HepG2 (cell line): ENCODE measurements at regions not wholly inside any gene's neighbourhood (a gene's known extent, or its start where the extent isn't known, plus 50 kb on each side); places are given as distances from the start of the nearest gene placed in this dataset.

Experiments used
- ATAC-seq: fragments of 200-7000 bp; cut with Tn5 transposase; 3 replicates; pipeline ENCODE4 v1.9.1; 2020; ENCODE audit warnings: mild to moderate bottlenecking, moderate library complexity
- BruUV-seq: library from RNA; stranded (reverse); fragments of 400-500 nt; replicated peaks from 2 replicates; lab custom pipeline; 2021; lab: Mats Ljungman, UMichigan
- CTCF ChIA-PET: fragments of 300-600 bp; formaldehyde crosslinking; extraction: SDS; loops from one replicate; lab custom pipeline; 2021; ENCODE audit warnings: low total read pairs, inconsistent platforms, low intra/inter-chr PET ratio; lab: Yijun Ruan, JAX
- POLR2A ChIA-PET: fragments of 350-600 bp; sonication (Branson Sonifier 250); formaldehyde crosslinking; loops from one replicate; lab custom pipeline; 2020; ENCODE audit warnings: antibody characterized with exemption, inconsistent platforms; lab: Yijun Ruan, JAX
- DNase-seq: peaks from one replicate; pipeline ENCODE4 v3.0.0-alpha.2; 2015; ENCODE audit warnings: low spot score
- FAIRE-seq: peaks from 3 replicates; lab custom pipeline; 2011; peaks lifted over from hg19 to GRCh38; lab: Jason Lieb, UNC
- H2AFZ ChIP-seq: one replicate; pipeline ENCODE4 v1.6.1; 2011; ENCODE audit warnings: low read length, inconsistent platforms
- H3K27ac ChIP-seq: fragments of 300-600 bp; 3 replicates; pipeline ENCODE4 v1.8.0; 2011; ENCODE audit warnings: mixed run types, mild to moderate bottlenecking, mixed read lengths, low read length, inconsistent platforms; ENCODE audit not compliant: insufficient read depth; ENCODE audit errors: extremely low read length
- H3K27me3 ChIP-seq, 2 experiments: fragments of 200-600 bp in 1 of 2; 2 replicates in 1 of 2; 3 replicates in 1 of 2; pipeline versions ENCODE4 v1.6.0 to v1.8.0; 2011; ENCODE audit warnings: low read length in 2 of 2, mild to moderate bottlenecking in 2 of 2, moderate library complexity in 2 of 2, inconsistent platforms in 1 of 2; ENCODE audit not compliant: insufficient read depth in 2 of 2, control insufficient read depth in 1 of 2
- H3K36me3 ChIP-seq, 2 experiments: fragments of 200-600 bp in 1 of 2; replicated peaks in 1 of 2; 2 replicates in 1 of 2; 3 replicates in 1 of 2; pipeline versions ENCODE4 v1.5.1 to v1.8.0; 2011; ENCODE audit warnings: low read length in 2 of 2, inconsistent platforms in 1 of 2; ENCODE audit not compliant: insufficient read depth in 2 of 2, control insufficient read depth in 1 of 2
- H3K4me1 ChIP-seq: 2 replicates; pipeline ENCODE4 v1.5.1; 2012; ENCODE audit warnings: low read length, inconsistent platforms; ENCODE audit not compliant: insufficient read depth
- H3K4me2 ChIP-seq: 2 replicates; pipeline ENCODE4 v1.6.0; 2011; ENCODE audit warnings: low read depth, low read length, inconsistent platforms
- H3K4me3 ChIP-seq, 3 experiments: fragments of 200-600 bp in 1 of 3; sonication (generic), shearing (Covaris generic) in 1 of 3; replicated peaks in 1 of 3; 2 replicates each; pipeline ENCODE4 v1.5.1; 2011 to 2016; ENCODE audit warnings: low read length in 3 of 3, inconsistent platforms in 2 of 3, low read depth in 2 of 3, mild to moderate bottlenecking in 2 of 3, control low read depth in 1 of 3, mixed read lengths in 1 of 3; ENCODE audit not compliant: insufficient read depth in 1 of 3
- H3K79me2 ChIP-seq: one replicate; pipeline ENCODE4 v1.6.1; 2011; ENCODE audit warnings: low read length, inconsistent platforms; ENCODE audit not compliant: insufficient read depth
- H3K9ac ChIP-seq: 2 replicates; pipeline ENCODE4 v1.6.0; 2011; ENCODE audit warnings: mild to moderate bottlenecking, low read depth, low read length, inconsistent platforms; ENCODE audit not compliant: insufficient read depth
- H3K9me3 ChIP-seq: 2 replicates; pipeline ENCODE4 v1.5.1; 2012; ENCODE audit warnings: mild to moderate bottlenecking, low read length
- H4K20me1 ChIP-seq: 2 replicates; pipeline ENCODE4 v1.6.0; 2011; ENCODE audit warnings: inconsistent platforms, mild to moderate bottlenecking, low read length, moderate library complexity; ENCODE audit not compliant: insufficient read depth
- ATRX ChIP-seq: sonication (generic); formaldehyde crosslinking; IDR thresholded peaks from 2 replicates; pipeline ENCODE4 v1.4.0; 2020; ENCODE audit warnings: missing genetic modification reagents, borderline replicate concordance
- CBFB ChIP-seq: sonication (generic); formaldehyde crosslinking; IDR thresholded peaks from 2 replicates; pipeline ENCODE4 v1.4.0; 2020; ENCODE audit warnings: missing genetic modification reagents
- IRF2 ChIP-seq: IDR thresholded peaks from 2 replicates; pipeline ENCODE4 v1.6.1; 2018; ENCODE audit warnings: missing genetic modification reagents, missing compliant biosample characterization
- RCOR2 ChIP-seq: IDR thresholded peaks from 2 replicates; pipeline ENCODE4 v1.6.1; 2016; ENCODE audit warnings: missing biosample characterization, missing genetic modification reagents
- SOX6 ChIP-seq, 2 experiments: fragments of 450-650 bp in 1 of 2; sonication (generic) in 1 of 2; formaldehyde crosslinking in 1 of 2; IDR thresholded peaks; 2 replicates each; pipeline versions ENCODE4 v1.4.0 to v1.6.1; 2017 to 2020; ENCODE audit warnings: antibody characterized with exemption in 1 of 2, mild to moderate bottlenecking in 1 of 2, missing genetic modification reagents in 1 of 2
- U2AF1 ChIP-seq: fragments of 200-400 bp; formaldehyde crosslinking; optimal IDR thresholded peaks from 2 replicates; pipeline ENCODE3; 2017; ENCODE audit warnings: mild to moderate bottlenecking, low read depth, low read length
- WGBS: methylation state at CpG from one replicate; pipeline ENCODE4 v1.1.6; 2017; ENCODE audit warnings: low lambda C conversion rate; 5-methylcytosine and 5-hydroxymethylcytosine counted together
- in situ Hi-C: cut with HindIII; loops from 2 replicates; pipeline ENCODE4 v1.10.0; 2017; ENCODE audit warnings: low pct_unique_long_range_greater_than_20kb; ENCODE audit not compliant: extremely low pct_ligation_motif_present
- intact Hi-C: fragments of 100-400 bp; cut with micrococcal nuclease; formaldehyde crosslinking; loops from one replicate; pipeline ENCODE4 v1.10.0; 2022; ENCODE audit not compliant: unreplicated experiment
- TF ChIP-seq, protein P1 (sequence below): sonication (generic); formaldehyde crosslinking; IDR thresholded peaks from 2 replicates; pipeline ENCODE4 v1.4.0; 2020; ENCODE audit warnings: missing genetic modification reagents
- TF ChIP-seq, protein P2 (sequence below): sonication (generic); formaldehyde crosslinking; IDR thresholded peaks from 2 replicates; pipeline ENCODE4 v1.4.0; 2020; ENCODE audit warnings: missing genetic modification reagents, borderline replicate concordance
- TF ChIP-seq, protein P3 (sequence below): sonication (generic); formaldehyde crosslinking; IDR thresholded peaks from 2 replicates; pipeline ENCODE4 v1.4.0; 2020; ENCODE audit warnings: missing genetic modification reagents

DNA sequence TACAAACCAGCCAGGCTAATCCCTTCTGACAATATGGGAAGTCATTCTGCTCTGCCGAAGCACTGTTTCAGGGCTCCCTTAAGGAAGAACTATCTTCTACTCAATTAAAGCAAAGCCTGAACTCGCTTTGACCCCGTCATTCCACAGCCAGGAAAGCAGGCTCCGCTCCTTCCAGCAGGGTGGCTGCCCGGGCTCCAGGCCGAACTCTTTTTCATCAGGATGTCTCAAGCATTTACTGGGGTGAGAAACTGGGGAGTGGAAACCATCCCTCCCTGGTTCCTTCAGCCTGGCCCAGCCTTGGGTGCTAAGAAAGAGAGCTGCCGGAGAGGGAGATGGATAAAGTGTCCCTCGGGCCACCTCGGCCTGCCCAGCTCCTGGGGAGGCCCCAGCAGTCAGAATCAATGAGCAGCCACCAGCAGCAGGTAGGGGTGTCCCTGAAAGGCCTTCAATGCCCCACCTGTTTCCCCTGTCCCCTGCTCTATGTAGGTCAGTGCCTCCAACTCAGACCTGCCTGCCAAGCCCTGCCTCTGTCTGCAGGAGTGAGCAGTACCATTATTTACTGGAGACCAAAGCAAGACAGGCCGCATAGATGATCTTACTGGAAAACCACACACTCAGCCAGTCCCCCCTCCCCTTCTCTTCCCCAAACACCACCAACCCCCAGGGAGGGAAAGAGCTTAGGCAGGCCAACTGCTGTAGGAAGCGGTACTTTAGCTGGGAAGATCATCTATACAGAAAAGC lies 225.6 kb upstream of the TLE3 start (continued):
- TF ChIP-seq, protein P1, sequence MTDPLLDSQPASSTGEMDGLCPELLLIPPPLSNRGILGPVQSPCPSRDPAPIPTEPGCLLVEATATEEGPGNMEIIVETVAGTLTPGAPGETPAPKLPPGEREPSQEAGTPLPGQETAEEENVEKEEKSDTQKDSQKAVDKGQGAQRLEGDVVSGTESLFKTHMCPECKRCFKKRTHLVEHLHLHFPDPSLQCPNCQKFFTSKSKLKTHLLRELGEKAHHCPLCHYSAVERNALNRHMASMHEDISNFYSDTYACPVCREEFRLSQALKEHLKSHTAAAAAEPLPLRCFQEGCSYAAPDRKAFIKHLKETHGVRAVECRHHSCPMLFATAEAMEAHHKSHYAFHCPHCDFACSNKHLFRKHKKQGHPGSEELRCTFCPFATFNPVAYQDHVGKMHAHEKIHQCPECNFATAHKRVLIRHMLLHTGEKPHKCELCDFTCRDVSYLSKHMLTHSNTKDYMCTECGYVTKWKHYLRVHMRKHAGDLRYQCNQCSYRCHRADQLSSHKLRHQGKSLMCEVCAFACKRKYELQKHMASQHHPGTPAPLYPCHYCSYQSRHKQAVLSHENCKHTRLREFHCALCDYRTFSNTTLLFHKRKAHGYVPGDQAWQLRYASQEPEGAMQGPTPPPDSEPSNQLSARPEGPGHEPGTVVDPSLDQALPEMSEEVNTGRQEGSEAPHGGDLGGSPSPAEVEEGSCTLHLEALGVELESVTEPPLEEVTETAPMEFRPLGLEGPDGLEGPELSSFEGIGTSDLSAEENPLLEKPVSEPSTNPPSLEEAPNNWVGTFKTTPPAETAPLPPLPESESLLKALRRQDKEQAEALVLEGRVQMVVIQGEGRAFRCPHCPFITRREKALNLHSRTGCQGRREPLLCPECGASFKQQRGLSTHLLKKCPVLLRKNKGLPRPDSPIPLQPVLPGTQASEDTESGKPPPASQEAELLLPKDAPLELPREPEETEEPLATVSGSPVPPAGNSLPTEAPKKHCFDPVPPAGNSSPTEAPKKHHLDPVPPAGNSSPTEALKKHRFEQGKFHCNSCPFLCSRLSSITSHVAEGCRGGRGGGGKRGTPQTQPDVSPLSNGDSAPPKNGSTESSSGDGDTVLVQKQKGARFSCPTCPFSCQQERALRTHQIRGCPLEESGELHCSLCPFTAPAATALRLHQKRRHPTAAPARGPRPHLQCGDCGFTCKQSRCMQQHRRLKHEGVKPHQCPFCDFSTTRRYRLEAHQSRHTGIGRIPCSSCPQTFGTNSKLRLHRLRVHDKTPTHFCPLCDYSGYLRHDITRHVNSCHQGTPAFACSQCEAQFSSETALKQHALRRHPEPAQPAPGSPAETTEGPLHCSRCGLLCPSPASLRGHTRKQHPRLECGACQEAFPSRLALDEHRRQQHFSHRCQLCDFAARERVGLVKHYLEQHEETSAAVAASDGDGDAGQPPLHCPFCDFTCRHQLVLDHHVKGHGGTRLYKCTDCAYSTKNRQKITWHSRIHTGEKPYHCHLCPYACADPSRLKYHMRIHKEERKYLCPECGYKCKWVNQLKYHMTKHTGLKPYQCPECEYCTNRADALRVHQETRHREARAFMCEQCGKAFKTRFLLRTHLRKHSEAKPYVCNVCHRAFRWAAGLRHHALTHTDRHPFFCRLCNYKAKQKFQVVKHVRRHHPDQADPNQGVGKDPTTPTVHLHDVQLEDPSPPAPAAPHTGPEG (CRISPR knock-in tag): no peak
- TF ChIP-seq ATRX: no peak
- no peak for TF ChIP-seq IRF2 (CRISPR knock-in tag)
- no peak for TF ChIP-seq SOX6 (IDR thresholded peaks at IDR 0.05)
- no peak for TF ChIP-seq SOX6 (CRISPR knock-in tag; IDR thresholded peaks at IDR 0.05)

DNA sequence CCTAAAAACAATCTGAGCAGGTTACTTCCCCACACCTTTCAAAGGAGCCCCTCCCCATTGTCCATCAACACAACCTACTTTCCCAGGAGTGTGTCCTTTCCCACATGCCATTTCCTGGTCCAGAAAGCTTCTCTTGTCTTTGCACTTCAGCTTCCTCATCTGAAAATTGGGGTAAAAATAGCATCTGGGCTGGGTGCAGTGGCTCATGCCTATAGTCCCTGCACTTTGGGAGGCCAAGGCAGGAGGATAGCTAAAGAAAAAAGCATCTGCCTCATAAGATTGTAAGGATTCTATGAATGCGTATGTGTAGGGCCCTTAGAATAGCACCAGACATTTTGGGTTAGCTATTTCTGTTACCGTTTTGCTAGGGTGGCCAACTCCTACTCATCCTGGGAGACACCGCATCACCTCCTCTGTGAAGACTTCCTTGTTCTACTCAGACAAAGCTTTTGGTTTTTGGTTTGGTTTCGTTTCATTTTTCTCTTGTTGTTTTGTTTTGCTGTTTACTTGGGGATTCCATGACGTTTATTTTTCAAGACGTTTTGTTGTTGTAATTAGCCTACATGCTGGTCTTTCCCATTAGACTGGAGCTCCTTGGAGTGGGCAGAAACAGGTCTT lies 224.4 kb upstream of the TLE3 start:
- Histone ChIP-seq H3K36me3 (no peaks in the 10 kb centered on the region), H2AFZ (no peak overlapping the region), H3K4me3 (no peak overlapping the region), H3K27ac (no peak overlapping the region), H3K9ac (no peak overlapping the region)
- in situ Hi-C loops: no loop called here
- POLR2A ChIA-PET: no interaction called here
- no peak for TF ChIP-seq CBFB (CRISPR knock-in tag)
- TF ChIP-seq, protein P2, sequence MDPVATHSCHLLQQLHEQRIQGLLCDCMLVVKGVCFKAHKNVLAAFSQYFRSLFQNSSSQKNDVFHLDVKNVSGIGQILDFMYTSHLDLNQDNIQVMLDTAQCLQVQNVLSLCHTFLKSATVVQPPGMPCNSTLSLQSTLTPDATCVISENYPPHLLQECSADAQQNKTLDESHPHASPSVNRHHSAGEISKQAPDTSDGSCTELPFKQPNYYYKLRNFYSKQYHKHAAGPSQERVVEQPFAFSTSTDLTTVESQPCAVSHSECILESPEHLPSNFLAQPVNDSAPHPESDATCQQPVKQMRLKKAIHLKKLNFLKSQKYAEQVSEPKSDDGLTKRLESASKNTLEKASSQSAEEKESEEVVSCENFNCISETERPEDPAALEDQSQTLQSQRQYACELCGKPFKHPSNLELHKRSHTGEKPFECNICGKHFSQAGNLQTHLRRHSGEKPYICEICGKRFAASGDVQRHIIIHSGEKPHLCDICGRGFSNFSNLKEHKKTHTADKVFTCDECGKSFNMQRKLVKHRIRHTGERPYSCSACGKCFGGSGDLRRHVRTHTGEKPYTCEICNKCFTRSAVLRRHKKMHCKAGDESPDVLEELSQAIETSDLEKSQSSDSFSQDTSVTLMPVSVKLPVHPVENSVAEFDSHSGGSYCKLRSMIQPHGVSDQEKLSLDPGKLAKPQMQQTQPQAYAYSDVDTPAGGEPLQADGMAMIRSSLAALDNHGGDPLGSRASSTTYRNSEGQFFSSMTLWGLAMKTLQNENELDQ (CRISPR knock-in tag): no peak
- no peak for TF ChIP-seq U2AF1
- TF ChIP-seq, protein P3, sequence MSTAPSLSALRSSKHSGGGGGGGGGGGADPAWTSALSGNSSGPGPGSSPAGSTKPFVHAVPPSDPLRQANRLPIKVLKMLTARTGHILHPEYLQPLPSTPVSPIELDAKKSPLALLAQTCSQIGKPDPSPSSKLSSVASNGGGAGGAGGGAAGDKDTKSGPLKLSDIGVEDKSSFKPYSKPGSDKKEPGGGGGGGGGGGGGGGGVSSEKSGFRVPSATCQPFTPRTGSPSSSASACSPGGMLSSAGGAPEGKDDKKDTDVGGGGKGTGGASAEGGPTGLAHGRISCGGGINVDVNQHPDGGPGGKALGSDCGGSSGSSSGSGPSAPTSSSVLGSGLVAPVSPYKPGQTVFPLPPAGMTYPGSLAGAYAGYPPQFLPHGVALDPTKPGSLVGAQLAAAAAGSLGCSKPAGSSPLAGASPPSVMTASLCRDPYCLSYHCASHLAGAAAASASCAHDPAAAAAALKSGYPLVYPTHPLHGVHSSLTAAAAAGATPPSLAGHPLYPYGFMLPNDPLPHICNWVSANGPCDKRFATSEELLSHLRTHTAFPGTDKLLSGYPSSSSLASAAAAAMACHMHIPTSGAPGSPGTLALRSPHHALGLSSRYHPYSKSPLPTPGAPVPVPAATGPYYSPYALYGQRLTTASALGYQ: no peak
- no peak for TF ChIP-seq RCOR2
- TF ChIP-seq, all 625 proteins: peak for 0
- Histone ChIP-seq H4K20me1 (no peaks in the 10 kb centered on the region), H3K4me2 (no peak overlapping the region), H3K4me1 (no peaks in the 10 kb centered on the region), H3K79me2 (no peaks in the 10 kb centered on the region), H3K27me3 (peaks cover 0 to 8% of the 10 kb centered on the region in 2 experiments; a peak in 3 of 5 replicates), H3K9me3 (no peaks in the 10 kb centered on the region)
- no peak for ATAC-seq
- intact Hi-C loops: no loop called here
- FAIRE-seq: no peak
- no peak for DNase-seq
- 32% methylated on average over 6 of the region's 6 CpGs for WGBS
- BruUV-seq: no TSS peak
- CTCF ChIA-PET: no interaction called here
